ENCODE measurements at regions not wholly inside any gene's neighbourhood (a gene's known extent, or its start where the extent isn't known, plus 50 kb on each side); places are given as distances from the start of the nearest gene placed in this dataset.
"Not testable (repeated sequence)": the region's sequence is repeated elsewhere in the genome, so short reads cannot be mapped to it uniquely, and the experiment has no call there.

DNA sequence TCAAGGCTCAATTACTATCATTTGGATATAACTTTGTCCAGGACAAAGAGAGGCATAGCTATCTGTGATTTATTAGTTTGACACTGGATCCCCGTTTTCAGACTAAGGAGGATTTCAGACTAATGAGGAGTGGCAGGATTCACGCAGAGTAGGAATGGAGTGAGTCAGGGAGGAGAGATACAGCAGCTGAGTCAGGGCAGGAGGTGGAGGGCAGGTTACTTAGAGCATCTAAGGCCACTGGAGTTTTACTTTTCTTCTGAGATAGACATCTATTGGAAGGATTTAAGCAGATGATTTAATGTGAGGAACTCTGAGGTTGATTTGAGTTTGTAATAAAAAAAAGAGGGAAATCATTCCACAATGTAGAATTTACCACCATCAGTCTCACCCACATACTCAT lies 110.6 kb downstream of the RPIA start:
- DNase-seq = not testable (repeated sequence)

DNA sequence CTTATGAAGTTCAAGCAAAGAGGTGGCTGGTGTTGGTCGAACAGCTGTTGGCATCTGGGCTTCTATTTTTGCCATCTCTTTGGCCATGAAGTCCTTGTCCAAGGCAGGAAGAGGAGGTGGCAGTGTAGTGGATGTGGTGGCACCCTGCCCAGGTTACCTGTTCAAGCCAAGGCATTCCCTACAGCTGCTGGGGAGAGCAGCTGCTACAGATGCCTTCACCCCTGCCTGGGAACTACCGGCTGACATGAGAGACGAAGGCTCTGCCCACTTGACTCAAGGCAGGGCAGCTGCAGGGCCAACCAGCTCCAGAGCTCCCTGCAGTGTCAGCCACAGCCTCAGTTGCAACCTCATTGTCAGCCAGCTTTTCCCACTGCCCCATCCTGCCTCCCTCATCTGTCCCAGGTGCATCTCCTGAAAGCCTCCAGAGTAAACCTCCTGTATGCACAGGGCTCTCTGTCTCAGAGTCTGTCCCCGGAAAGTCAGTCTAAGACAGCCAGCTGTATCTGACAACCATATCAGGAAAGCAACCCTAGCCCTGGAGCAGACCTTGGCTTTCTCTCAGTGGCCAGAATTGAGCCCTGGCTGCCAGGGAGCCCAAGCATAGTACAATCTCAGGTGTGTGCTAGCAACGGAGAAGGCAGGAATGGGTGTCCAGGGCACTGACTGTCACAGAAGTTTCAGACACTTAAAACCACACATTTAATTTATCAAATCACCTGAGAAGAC lies 115.9 kb downstream of the RPIA start:
- DNase-seq = no peak

DNA sequence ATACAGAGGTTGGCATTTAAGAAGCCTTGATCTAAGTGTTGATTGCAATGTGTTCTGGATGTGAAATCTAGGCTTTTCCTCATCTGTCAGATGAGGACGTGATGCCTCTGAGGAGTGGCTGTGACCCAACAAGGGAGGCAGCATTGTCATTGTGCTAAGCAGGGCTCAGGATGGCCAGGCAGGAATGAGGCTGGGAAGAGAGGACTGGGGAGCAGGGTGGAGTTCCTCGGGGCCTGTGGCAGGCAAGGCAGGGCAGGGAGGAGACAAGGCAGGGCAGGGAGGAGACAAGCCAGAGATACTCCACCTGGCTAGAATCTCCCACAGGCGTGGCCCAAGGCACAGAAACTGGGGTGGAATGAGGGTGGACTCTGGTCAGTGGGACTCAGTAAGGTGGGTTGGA lies 116.6 kb downstream of the RPIA start:
- no peak for DNase-seq

DNA sequence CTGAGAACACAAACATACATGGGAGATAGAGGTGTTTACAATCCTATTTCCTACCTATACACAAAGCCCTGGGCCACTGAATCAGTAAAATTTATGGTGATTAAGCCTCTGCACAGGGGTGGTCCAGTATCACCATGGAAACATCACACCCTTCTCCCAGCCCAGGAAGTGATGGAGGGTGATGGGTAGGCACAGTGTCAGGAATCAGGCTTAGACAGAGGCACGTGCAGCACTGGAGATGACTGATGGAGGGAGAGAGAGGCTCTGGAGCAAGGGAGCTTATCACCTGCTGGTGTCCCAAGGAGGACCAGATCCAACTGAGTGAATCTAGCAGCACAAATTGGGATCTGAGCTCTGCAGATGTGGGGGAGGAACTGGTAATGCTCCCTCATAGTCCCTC lies 117.2 kb downstream of the RPIA start:
- no peak for DNase-seq

DNA sequence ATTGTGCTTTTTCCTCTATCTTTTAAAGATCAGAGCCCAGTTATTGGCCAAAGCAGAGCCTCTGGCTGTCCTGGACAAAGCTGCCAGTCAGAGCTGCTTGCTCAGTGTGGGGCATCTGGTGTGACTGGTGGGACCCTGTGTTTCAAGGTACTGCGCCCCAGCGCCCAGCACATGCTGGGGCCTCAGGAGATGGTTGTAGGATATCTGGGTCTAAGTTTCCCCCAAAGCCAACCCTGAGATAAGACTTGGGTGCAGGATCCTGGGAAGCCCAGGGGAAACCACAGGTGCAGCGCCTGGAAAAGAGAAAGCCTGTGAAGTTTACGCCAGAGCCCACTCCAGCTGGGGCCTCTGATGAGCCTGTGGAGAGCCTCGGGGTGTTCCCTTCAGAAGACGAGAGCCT lies 117.7 kb downstream of the RPIA start:
- no peak for DNase-seq

DNA sequence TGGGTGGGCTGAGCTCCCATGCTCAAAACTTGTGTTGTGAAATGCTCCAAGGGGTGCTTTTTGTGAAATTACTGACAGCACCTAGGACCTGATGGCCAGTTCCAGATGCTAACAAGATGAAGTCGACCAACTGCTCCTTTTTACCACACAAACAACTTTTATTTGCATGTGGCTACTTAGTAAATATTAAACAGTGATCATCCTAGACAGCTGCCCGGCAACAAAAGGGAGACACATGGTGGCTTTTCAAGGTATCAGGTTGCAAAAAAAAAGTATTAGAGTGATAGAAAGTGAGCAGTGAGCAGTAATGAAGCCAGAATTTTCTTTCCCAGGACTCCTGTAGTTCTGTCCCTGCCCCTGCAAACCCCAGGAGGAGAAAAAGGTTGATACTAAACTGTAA lies 118.5 kb downstream of the RPIA start:
- DNase-seq = no peak

DNA sequence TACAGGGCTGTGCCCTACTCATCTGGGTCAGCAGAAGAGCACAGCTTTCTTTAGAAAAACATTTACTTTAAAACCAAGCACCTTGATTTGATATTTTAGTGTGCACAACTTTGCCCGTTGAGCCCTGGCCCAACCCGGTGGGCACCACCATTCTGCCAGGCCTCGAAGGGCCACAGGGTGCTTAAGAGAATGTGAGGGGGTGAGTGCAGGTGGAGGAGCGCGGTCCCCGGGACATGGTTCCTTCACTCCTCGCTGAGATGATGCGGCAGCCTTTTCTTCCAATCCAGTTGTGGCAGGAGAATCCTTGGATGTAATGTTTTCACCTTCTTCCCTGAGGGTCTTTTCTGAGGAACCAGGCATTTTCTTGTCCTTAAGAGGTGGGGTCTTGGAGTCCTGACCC lies 119.0 kb downstream of the RPIA start:
- no peak for DNase-seq

DNA sequence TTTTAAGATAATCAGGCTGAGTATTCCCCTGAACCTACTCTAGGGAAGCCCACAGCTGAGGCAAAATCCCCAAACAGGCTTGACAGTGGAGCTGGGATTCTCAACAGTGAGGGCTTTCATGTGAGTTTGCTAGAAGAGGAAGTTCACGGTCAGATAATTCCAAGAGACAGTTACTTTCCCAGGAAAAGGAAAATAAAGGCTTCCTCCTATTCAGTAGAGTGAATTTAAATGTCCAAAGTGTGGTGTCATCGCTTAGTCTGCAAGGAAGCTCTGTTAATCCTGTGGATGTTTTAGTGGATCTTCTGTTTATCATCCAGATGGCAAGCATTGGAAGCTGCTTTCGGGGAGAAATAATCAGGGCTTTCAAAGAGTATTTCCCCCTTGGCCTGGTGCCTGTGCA lies 119.8 kb downstream of the RPIA start:
- DNase-seq = no peak

DNA sequence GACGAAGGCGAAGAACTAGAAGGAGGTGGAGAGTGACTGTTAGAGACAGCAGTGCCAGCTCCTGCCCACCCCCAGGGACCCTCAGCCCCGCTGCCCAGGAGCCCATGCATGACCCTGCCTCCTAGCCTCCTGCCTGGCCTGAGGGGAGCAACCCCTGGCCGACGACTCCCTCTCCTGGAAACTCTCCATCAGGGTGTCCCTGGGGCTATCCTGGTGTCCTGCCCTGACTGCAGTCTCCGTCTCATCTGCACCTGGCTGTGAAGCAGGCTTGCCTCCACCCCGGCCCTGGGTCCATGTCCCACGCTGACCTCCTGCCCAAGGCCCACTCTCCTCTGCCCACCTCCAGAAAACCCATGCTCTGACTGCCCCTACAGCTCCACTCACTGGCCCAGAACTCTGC lies 120.2 kb downstream of the RPIA start:
- DNase-seq = no peak

DNA sequence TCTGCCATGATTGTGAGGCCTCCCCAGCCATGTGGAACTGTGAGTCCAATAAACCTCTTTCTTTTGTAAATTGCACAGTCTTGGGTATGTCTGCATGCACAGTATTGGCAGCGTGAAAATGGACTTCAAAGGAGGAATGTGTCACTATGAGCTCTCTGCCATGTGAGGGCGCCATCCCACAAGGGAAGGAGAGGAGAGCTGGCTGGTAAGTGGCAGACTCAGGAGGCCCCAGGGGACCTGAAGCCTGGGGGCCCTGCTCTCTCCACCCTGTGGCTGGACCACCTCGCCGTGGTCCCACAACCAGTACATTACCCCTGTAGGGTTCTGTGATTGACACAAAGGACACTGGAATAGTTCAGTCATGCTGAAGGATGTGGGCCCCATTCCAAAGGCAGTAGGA lies 122.1 kb downstream of the RPIA start:
- DNase-seq = no peak

DNA sequence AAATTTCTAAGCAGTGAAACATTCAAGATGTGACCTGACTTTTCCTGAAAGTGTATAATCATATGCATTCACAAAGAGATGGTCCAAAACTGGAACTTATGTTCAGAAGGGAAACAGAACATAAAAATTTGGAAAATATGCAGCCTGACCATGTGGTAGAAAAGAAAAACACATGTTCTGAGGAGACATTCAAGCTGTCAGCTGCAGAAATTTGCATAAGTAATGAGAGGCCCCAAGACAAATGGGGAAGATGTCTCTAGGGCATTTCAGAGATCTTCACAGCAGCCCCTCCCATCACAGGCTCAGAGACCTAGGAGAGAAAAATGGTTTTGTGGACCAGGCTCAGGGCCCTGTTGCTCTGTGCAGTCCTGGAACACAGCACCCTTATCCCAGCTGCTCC lies 123.8 kb downstream of the RPIA start:
- no peak for DNase-seq

DNA sequence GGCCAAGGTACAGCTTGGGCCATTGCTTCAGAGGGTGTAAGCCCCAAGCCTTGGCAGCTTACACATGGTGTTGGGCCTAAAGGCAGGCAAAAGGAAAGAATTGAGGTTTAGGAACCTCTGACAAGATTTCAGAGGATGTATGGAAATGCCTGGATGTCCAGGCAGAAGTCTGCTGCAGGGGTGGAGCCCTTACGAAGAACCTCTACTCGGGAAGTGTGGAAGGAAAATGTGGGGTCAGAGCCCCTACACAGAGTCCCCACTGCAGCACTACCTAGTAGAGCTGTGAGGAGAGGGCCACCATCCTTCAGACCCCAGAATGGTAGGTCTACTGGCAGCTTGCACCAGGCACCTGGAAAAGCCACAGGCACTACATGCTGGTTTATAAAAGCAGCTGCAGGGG lies 124.2 kb downstream of the RPIA start:
- no peak for DNase-seq

DNA sequence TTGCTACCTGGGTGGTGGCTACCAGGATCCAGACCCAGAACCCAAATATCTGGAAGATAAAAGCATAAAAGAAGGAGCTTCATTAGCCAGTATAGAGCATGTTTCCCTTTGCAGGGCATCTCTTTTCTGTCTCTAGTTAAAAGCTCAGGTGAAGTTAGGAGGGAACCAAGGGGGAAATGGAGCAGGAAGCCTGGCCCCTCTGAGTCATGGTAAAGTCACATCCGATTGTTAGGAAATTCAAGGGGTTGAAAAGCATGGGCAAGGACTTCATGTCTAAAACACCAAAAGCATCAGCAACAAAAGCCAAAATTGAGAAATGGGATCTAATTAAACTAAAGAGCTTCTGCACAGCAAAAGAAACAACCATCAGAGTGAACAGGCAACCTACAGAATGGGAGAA lies 126.9 kb downstream of the RPIA start:
- DNase-seq = no peak

DNA sequence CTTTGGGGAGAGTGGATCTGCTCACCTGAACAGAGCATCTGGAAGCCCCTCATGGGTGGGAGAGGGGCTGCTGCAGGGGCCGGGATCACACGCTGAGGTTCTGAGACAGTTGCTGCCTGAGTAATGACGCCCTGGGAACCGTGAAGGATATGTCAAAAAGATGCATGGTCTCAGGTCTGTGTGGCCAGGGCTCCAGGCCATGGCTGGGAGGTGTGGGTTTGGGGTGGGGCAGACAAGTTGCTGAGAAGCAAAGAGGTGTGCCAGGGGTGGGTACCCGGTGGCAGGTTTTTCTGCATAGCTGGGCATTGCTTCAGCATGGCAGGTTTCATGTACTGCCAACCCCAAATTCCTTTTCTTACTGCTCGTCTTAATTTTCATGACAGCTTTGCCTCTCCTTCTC lies 133.5 kb downstream of the RPIA start:
- no peak for DNase-seq

DNA sequence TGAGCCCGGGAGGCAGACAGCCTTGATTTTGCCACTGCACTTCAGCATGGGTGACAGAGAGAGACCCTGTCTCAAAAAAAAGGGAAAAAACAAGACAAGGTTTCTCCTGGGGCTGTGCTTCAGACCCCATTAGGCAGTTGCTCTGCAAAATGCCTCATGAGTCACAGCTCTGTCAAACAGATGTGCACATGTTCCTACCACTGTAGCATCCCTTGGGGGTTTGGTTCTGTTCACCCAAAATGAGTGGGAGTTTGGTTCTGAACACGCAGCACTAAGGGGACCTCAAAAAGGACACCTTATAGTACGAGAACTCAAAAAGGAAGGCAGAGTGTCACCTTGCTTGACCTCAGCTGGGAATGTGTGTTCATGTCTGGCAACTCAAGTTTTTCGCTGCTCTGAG lies 134.9 kb downstream of the RPIA start:
- DNase-seq = no peak

DNA sequence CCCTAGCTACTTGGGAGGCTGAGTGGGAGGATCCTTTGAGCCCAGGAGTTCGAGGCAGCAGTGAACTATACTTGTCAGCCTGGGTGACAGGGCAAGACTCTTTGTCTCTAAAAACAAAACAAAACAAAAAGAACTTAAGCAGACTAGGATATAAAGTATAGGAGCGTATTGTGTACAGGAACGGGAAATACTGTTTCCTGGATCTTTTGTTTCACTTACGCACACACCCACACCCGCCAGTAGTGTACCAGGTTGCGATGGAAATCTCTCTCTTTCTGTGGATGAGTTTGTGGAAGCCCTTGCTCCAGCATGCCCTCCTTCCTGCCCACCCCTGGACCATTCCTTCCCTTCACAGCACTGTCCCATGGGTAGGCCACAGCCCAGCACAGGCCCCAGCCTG lies 136.3 kb downstream of the RPIA start:
- DNase-seq = no peak

DNA sequence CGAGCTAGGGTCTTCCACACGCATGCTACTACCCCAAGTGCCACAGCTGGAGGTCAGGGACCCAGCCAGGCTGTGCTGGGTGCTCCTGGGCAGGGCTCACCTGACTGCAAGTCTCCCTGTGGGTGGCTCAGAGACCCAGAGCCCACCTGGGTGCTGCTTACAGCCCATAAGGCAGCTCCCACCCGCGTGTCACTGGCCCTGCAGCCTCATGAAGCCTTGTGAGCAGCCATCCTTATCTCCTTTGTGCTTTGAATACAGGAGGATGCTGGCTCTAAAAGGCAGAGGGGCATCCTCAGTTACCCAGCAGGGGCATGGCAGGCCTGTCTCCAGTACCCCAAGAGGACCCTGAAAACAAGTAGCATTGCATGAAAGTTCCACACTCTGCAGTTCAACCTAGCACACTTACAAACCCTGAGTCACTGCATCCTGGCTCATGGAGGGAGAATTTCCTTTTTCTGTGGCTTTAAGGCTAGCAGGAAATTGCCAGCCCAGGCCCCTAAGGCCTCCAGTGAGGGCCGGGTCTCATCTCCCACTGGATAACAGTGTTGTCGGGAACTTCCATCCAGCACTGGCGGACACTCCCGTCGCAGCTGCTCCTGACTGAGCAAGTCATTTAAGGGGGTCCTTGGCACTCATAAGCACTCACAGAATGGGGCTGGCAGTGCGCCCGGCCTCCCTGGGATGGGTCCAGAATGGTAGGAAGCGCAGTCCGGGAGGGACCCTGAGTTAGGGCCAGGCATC lies 137.1 kb downstream of the RPIA start:
- DNase-seq = no peak

DNA sequence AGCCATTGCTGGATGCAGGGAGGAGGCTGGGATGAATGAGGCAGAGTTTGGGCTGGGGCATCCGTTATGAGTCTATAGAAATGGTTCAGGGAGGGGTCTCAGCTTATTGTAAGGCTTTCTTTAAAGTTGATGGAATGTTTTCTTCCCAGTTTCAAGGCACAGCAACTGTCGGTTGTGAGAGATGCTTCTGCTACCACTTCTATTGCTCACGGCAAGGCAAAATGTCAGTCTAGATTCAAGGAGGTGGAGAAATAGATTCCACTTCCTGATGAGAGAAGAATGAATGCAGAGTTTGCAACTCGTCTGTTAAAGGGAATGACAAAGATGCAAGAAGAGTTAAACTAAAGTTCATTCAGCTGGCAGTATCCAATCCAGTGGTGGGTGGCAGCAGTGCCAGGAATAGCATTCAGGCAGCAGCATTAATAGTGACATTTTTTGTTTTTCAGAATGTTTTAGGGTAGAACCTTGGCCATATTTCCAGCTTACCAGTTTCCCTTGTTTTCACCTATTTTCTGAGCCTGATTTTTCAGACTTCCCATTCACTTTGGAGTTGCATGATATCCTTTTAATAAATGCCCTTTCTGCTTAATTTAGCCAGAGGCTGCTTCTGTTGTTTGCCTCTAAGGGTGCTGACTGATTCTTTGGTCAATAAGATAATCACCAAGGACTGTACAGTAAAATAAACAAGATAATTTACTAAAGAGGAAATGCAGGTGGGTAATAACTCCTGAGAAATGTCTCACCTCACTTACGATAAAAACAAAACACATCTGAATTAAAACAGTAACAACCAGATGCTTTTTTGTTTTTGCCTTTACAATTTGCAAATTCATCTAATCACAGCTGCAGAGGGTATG lies 138.4 kb downstream of the RPIA start:
- DNase-seq = no peak

DNA sequence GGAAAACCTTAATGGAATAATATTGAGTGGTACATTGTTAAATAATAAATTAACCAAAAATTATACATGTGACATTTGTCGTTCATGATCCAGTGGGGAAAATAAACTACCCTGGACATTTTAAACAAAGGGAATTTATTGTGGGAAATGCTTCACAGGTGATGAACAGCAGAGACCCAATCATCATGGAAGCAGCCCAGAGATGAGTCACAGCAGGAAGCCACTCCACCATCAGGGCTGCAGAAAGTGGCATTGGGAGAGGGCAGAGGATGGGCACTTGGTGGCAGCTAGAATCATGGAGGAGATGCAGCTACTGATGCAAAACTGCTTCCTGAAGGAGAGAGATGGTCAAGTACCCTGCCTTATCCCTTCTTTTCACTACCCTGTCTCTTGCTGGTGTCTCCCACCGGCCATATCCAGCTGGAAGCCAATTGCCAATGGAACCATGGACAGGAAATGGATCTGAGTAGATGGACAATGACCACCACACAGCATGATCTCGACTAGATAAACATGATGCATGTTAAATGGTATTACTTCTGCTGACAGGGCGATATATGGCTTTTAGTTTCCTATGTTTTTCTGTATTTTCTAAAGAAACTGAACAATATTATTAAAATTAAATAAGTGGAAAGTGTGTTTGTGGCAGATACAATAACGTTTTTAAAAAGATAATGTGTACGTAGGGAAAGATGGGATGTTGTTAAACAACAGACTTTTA lies 139.8 kb downstream of the RPIA start:
- no peak for DNase-seq

DNA sequence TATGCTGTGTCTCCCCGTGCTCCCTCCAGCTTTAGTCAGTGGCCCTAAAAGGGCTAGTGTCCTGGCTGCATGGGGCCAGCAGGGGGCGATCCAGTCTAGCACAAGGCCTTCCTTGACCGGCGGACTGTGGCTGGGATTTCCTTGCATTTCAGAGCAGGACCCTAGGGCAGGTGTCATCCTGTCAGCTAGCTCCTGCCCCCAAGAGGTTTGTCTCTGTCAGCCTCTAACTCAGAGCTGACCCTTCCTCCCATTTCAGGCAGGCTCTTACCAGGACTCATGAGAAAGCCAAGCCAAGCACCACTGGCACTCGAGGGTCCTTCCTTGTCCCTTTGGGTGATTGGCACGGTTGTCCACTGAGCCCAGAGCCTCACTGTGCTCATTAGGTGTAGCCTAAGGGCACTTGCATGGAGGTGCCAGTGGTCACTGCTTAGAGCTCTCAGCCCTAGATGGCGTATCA lies 140.3 kb downstream of the RPIA start:
- peak; percentile 50 to 55 for DNase-seq

DNA sequence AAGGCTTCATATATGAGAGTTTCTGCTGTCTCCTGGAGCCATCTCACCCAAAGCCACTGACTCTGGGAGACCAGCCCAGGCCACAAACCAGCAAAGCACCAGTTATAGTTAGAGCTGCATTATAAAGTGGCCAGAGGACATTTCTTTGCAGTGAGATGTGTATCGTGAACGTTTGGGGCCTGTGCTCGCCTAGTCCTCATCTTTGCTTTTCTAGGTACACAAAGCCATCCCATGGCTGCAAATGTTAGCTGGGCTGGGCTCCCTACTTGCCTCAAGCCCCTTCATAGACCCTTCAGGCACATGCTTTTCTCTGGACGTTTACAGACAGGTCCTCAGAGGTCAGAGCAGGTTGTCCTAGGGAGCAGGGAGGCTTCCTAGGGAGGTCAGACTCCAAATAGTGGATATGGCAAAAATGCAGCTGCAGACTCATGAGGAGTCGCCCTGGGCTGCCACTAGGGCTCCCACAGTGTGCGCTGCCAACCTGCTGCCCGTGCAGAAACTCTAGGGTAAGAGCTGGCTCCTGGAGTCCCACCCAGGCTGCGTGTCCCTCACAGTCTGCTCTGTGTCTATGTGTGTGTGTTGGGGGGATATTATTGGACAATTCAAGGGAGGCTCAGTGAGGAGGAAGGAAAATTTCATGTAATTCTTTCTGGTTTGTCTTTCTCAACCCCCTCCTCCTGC lies 141.0 kb downstream of the RPIA start:
- no peak for DNase-seq

DNA sequence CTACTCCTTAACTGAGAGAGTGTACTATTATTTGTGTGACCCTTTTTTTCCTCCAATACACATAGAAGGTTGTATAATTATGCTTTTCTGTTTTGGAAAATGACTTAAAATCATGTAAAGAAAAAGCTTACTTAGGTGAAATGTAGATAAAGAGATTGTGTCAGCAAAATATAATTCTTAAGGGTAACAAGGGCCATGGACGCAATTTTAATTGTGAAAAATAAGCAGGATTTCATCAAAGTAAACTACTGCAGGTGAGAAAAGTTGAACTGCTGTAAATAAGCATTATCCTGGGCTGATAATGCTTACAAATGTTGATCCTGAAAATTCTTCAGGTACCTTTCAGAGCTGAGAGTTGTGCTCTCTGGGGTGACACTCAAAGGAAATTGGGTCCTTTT lies 141.5 kb downstream of the RPIA start:
- DNase-seq = no peak

DNA sequence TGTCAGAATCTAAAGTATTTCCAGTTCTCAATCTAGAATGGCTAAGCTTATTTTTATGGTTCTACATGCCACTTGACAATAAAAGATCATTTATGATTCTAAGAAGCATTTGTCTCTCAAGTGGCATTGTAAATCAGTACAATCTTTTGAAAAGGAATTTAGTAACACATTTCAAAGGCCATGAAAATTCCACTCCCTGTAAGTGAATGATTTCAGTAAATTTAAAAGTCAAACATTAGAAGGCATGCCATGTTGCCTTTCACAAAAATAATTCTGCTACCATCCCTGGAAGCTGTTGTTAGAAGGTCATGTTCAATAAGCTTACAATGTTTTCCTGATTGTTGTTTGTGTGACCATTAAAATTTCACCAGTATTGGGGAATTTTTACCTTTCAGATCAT lies 142.9 kb downstream of the RPIA start:
- DNase-seq = no peak
